Fibroblast of skin of abdomen (primary cell): ENCODE measurements at regions not wholly inside any gene's neighbourhood (a gene's known extent, or its start where the extent isn't known, plus 50 kb on each side); places are given as distances from the start of the nearest gene placed in this dataset.
"Not testable (repeated sequence)": the region's sequence is repeated elsewhere in the genome, so short reads cannot be mapped to it uniquely, and the experiment has no call there.

Source experiments
- DNase-seq: peaks from one replicate; pipeline ENCODE4 v3.0.0-alpha.2; 2013

GRCh38 chr10:14425034-14425433 lies 94.3 kb upstream of the FRMD4A start:
- DNase-seq: no peak

- DNase-seq: no peak
These were observed 92.5 kb upstream of the FRMD4A start for GRCh38 chr10:14423111-14423744.

DNA sequence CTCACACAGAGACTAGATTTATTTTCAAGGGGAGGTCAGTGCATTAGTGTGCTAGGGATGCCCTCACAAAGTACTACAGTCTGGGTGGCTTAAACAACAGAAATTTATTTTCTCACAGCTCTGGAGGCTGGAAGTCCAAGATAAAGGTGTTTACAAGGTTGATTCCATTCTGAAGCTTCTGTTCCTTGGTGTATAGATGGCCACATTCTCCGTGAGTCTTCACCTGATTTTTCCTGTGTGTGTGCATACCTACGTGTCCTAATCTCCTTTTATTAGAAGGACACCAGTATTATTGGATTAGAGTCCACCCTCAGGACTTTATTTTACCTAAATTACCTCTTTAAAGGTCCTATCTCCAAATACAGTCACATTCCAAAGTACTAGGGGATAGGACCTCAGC lies 91.7 kb upstream of the FRMD4A start:
- no peak for DNase-seq

DNA sequence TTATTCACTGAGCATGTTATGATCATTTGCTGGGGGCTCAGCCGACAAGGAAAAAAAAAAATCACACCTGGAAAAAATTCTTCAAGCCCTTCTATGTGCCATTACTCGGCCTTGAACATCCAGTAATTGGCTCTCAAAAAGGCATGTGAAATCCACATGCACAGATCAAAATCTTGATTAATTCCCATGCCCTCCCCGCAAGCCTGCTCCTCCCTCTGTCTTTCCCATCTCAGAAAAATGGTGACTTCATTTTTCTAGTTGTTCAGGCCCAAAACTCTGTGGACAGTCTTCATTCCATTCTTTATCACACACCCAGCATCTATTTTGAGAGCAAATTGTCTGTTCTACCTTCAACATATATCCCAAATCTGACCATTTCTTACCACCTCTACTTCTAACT lies 91.2 kb upstream of the FRMD4A start:
- no peak for DNase-seq

DNA sequence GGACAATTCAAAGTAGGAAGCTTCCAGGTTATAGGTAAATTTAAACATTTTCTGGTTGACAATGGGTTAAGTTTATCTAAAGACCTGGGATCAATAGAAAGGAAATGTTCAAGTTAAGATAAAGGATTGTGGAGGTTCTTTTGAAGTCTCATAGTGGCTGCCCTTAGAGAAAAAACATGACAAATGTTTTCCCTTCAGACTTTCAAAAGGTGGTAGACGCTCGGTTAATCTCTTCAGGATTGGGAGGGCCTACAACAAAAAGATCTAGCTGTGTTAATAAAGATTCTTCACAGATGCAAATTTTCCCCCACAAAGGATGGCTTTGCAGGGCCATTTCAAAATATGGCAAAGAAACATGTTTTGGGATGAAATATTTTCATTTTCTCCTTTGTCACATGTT lies 86.6 kb upstream of the FRMD4A start:
- DNase-seq: not testable (repeated sequence)

DNA sequence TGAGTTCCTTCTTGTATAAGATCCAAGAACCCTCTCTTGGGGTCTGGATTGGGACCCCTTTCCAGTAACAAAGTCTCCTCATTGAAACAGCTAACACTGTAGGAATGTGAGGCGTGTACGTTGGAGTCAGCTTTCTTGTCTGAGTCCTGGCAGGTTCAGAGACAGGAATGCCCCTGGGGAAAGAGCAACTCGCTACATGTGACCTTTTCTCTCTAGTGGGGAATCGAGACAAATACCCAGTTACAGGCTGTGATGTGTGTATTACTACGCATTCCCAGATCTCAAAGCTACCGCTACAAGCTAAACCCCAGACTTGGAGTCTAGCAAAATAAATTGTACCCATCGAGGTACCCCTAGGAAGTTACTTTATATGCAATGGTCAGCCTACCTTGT lies 85.6 kb upstream of the FRMD4A start:
- DNase-seq: no peak

DNA sequence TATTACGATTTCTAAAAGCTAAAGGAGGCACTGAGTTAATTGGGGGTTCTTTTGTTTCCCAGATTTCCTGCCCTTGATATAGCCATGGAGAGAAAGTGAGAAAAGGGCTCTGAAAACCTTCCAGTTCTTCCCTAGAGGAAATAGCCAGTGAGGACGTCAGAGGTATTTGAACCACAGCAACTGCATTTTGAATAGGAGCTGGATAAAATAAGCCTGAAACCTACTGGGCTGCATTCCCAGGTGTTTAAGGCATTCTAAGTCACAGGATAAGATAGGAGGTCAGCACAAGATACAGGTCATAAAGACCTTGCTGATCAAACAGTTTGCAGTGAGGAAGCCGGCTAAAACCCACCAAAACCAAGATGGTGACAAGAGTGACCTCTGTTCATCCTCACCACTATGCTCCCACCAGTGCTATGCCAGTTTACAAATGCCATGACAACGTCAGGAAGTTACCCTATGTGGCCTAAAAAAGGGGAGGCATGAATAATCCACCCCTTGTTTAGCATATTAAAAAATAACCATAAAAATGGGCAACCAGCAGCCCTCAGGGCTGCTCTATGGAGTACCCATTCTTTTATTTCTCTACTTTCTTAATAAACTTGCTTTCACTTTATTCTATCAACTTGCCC lies 85.1 kb upstream of the FRMD4A start:
- no peak for DNase-seq

DNA sequence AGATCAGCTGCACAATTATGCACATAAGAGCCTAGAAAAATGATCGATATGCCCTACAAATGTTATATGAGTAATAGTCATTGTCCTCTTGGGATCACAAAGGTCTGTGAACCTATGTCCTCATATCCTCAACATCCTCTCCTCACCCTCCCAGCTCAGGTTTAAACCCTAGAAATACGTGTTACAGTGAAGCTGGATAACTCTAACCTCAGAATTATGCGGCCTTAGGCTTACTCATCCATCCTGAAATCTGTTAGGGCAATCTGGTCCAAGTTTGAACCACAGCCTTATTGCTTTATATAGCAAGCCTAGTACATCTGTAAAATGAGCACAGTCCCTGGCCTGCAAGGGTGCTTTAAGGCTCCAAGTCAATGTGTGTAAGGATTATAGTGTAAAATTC lies 84.2 kb upstream of the FRMD4A start:
- DNase-seq: peak; percentile 60

DNA sequence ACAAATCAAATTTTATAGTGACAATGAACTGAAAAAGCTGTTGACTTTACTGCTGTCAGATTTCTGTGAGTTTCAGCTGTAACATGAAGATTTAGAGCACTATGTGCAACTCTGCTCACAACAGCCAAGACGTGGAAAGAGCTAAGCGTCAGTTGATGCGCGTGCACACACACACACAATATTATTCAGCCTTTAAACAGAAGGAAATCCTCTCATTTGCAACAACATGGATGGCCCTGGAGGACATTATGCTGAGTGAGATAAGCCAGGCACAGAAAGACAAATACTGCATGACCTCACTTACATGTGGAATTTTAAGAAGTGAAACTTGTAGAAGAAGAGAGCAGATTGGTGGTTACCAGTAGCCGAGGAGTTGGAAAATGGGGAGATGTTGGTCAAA lies 82.8 kb upstream of the FRMD4A start:
- no peak for DNase-seq

DNA sequence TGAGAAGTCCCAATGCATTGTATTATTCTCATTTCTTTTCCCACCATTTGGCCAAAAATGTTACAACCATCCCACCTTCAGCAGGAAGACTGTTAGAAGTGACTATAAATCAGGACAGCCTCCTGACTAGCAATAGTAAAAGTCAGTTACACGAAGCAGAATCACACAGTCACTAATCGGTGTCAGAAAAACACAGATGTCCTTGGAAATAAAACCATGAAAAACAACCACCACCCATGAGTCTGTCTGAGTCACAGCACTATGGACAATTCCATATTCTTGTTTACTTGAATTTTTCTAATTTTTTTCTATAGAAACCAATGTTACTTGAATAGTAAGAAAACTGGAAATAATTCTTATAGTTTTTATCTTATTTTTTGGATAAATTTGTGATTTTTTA lies 81.9 kb upstream of the FRMD4A start:
- no peak for DNase-seq

- DNase-seq: no peak
These were observed 79.2 kb upstream of the FRMD4A start for GRCh38 chr10:14409856-14410458.

DNA sequence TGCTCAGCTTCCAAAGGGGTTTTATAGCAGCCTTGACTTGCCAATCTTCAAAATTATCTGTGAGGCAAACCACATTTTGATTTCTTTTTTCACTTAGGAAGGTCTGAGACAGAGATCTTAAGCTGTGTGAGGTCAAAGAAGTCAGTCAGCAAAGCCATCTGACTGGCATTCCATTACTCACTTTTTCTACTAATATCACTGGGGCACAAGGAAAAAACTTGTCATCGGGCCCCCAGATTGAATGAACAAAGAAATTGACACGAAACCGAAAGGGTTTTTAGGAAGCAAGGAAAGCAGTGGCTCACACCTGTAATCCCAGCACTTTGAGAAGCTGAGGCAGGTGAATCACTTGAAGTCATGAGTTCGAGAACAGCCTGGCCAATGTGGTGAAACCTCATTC lies 78.5 kb upstream of the FRMD4A start:
- DNase-seq: no peak

GRCh38 chr10:14408139-14408538 lies 77.4 kb upstream of the FRMD4A start:
- no peak for DNase-seq

GRCh38 chr10:14407567-14407966 lies 76.8 kb upstream of the FRMD4A start:
- DNase-seq: no peak

DNA sequence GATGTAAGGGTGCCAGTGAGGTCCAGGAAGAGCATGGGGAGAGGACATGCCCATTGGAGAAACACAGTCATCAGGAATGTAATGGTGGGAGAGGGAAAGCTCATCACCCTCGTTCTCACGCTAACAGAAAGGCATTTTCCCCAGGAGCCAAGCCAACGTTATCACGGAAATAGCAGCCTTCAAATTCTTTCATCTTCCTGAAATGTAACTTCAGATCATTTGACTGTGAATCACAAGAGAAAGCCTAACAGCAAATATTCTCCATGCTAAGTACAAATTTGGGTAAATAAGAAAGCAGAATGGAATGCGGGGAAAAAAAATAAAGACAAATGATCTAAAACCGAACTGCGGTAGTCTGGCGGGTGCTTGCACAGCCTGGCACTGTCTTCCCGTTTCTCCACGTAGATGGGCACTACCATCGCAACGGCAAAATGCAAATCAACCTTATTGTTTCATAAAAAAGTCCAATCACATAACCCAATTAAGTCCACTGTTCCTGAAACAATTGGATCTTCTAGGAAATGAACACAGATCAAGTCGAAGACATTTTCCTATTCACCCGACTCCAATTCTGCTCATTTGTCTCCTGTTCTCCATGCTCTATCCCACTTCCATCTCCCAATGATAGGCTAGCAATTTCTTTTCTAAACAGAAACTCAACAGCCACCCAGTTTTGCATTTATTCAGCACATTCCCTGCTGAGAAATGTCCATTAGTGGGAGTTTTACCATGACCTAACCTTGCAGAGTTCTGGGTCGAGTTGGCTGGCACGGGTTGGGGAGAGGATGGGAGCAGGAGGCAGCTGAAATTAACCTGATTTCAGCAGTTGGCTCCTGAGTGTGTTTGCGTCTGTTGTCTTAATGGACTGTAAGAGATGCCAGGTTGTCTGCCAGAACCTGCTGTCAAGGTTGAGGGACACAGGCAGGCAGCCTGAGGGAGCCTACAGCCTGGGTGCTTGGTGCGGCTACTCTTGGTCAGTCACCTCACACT lies 74.6 kb upstream of the FRMD4A start:
- DNase-seq: peak; percentile 92

GRCh38 chr10:14403881-14404623 lies 73.3 kb upstream of the FRMD4A start:
- peak; percentile 76 for DNase-seq

- DNase-seq: no peak
These were observed 72.6 kb upstream of the FRMD4A start for GRCh38 chr10:14403359-14403758.

GRCh38 chr10:14399641-14400040 lies 68.9 kb upstream of the FRMD4A start:
- DNase-seq: no peak

DNA sequence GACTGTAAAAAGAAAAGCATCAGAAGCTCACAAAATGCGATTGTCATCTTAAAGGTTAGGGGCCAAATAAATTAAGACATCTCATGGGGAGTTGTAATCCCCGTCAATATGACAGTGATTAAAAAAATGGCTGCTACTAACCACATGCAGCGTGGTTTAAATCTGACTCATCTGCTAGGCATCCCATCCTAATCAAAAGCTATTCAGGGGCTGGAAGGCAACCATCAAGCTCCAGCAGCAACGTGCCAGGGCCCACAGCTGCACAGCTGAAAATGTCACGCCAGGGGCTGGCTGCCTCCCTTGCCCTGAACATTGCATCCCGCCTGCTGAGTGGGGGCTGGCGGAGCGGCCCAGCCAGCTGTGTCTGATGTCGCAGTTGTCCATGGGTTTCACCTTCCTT lies 66.3 kb upstream of the FRMD4A start:
- peak; percentile 98 for DNase-seq

- no peak for DNase-seq
These were observed 65.8 kb upstream of the FRMD4A start for GRCh38 chr10:14396411-14397048.

DNA sequence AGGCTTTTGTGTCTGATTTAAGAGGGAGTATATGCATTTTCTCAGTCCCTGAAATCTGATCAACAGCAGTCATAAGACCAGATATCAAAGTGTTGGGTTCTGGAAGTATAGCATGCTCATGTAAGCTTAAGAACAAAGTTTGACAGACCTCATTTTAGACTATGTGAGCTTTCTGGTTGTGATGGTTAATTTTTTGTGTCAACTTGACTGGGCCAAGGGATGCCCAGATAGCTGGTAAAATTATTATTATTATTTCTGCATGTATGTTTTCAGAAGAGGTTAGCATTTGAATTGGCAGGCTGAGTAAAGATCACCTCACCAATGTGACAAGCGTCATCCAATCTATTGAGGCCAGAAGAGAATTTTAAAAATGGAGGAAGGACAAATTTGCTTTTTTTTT lies 63.5 kb upstream of the FRMD4A start:
- no peak for DNase-seq

GRCh38 chr10:14391342-14391741 lies 60.6 kb upstream of the FRMD4A start:
- DNase-seq: no peak
